ENCODE measurements at regions not wholly inside any gene's neighbourhood (a gene's known extent, or its start where the extent isn't known, plus 50 kb on each side); places are given as distances from the start of the nearest gene placed in this dataset.

GRCh38 chr13:104014803-104015645 is 948.8 kb upstream of the SLC10A2 start:
- Histone ChIP-seq H3K27me3 (replicated peaks; ENCODE audit: control insufficient read depth, insufficient read depth, low read length) (no peaks in the 10 kb centered on the region), H3K36me3 (ENCODE audit: control insufficient read depth, insufficient read depth, low read length) (no peaks in the 10 kb centered on the region), H3K4me3 (replicated peaks; ENCODE audit: low read depth, low read length) (no peak overlapping the region)
- no peak for TF ChIP-seq CTCF (IDR thresholded peaks at IDR 0.05; ENCODE audit: insufficient read depth, low read length, poor library complexity, severe bottlenecking)
- no peak for DNase-seq (ENCODE audit: extremely low read depth, insufficient read length)

DNA sequence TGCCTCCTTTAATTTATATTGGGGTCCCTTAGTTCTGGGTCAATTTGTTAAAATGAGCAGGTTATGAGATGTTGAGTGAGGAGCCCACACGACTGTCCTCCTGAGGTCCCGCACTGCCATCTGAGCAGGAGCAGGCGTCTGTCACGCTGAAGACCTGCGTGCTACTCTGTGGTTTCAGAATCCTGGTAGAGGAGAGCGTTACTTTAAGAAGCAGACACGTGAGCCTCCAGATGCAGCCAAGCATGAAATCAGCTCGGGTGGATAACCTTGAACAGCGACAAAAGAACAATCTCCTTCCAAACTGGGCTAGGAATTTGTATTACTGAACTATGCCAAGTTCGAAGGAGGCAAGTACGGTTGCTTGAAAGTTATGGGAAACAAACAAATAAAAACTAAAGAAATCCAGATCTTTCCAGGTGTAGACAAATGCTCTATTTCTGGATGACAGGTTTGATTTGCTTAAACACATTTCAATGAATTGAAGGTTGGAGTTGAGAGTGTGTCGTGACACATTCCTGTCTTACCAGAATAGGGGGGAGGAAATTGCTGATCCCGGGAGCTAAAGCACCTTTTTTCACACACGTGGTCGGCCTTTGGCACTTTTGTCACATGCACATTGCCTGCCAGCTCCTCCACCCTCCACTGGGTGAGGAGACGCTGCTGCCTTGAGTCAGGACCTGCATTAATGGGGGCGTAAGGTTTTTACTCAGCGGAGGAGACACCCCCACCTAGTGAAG is 945.5 kb upstream of the SLC10A2 start:
- Histone ChIP-seq H3K36me3 (ENCODE audit: control insufficient read depth, insufficient read depth, low read length) (no peaks in the 10 kb centered on the region), H3K27me3 (replicated peaks; ENCODE audit: control insufficient read depth, insufficient read depth, low read length) (no peaks in the 10 kb centered on the region), H3K4me3 (replicated peaks; ENCODE audit: low read depth, low read length) (no peak overlapping the region)
- TF ChIP-seq CTCF (IDR thresholded peaks at IDR 0.05; ENCODE audit: insufficient read depth, low read length, poor library complexity, severe bottlenecking), result no peak
- no peak for DNase-seq (ENCODE audit: extremely low read depth, insufficient read length)

DNA sequence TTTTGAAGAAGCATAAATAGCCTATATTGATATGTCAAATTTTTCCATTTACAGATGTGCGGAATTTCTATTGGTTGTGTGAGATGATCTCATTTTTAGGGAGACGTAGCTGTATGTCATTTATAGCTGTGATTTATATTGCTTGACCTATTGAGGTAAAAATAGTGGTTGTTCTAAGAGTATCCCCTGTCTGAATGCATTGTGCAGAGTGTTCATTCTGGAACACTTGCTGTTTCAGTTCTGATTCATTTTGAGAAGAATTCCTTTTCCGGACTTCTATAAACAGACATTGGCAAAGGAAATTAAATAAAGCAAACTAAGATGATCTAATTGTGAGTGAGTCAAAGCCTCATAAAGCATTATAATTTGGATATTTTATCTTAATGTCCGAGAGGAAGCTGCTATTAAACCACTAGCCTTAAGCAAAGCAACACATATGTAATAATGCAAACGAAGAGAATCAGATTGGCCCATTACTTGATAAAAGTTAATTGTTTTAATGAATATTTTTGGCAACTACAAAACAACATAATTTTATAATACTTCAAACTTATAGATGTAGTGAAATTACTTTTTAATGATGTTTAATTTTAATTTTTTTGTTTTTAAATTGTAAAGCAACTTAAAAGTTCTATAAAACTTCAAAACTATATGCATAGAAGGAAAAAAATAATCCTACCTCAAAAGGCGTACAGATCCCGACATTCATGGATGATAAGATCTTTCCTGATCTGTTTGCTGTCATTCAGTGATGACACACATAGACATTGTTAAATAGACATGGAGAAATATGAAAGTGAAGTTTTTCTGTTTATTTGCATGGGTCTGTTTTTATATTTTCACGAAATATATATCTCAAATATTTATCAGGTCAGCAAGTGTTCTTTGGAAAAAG is 942.6 kb upstream of the SLC10A2 start:
- no peaks in the 10 kb centered on the region for H3K36me3 ChIP-seq (ENCODE audit: control insufficient read depth, insufficient read depth, low read length)
- no peak for DNase-seq (ENCODE audit: extremely low read depth, insufficient read length)

GRCh38 chr13:104008075-104008474 is 941.9 kb upstream of the SLC10A2 start:
- no peaks in the 10 kb centered on the region for H3K27me3 ChIP-seq (replicated peaks; ENCODE audit: control insufficient read depth, insufficient read depth, low read length)
- DNase-seq (ENCODE audit: extremely low read depth, insufficient read length), result no peak
- TF ChIP-seq CTCF (IDR thresholded peaks at IDR 0.05; ENCODE audit: insufficient read depth, low read length, poor library complexity, severe bottlenecking), result no peak
- H3K36me3 ChIP-seq (ENCODE audit: control insufficient read depth, insufficient read depth, low read length), result no peaks in the 10 kb centered on the region
- H3K4me3 ChIP-seq (replicated peaks; ENCODE audit: low read depth, low read length), result no peak overlapping the region

More for the DNA sequence above, 942.6 kb upstream of the SLC10A2 start:
- Histone ChIP-seq H3K4me3 (replicated peaks; ENCODE audit: low read depth, low read length) (no peak overlapping the region), H3K27me3 (replicated peaks; ENCODE audit: control insufficient read depth, insufficient read depth, low read length) (no peaks in the 10 kb centered on the region)
- TF ChIP-seq CTCF (IDR thresholded peaks at IDR 0.05; ENCODE audit: insufficient read depth, low read length, poor library complexity, severe bottlenecking), result no peak

GRCh38 chr13:104006625-104007075 is 940.4 kb upstream of the SLC10A2 start:
- H3K36me3 ChIP-seq (ENCODE audit: control insufficient read depth, insufficient read depth, low read length), result no peaks in the 10 kb centered on the region
- no peaks in the 10 kb centered on the region for H3K27me3 ChIP-seq (replicated peaks; ENCODE audit: control insufficient read depth, insufficient read depth, low read length)
- no peak for DNase-seq (ENCODE audit: extremely low read depth, insufficient read length)
- TF ChIP-seq CTCF (IDR thresholded peaks at IDR 0.05; ENCODE audit: insufficient read depth, low read length, poor library complexity, severe bottlenecking), result no peak
- no peak overlapping the region for H3K4me3 ChIP-seq (replicated peaks; ENCODE audit: low read depth, low read length)
